H9 (cell line): ENCODE measurements at regions not wholly inside any gene's neighbourhood (a gene's known extent, or its start where the extent isn't known, plus 50 kb on each side); places are given as distances from the start of the nearest gene placed in this dataset.

Experiments
- DNase-seq: peaks from one replicate; pipeline ENCODE4 v3.0.0-alpha.2; 2017
- H2AFZ ChIP-seq: one replicate; pipeline ENCODE4 v1.6.1; 2013; ENCODE audit warnings: mild to moderate bottlenecking, low read length, control low read depth, moderate library complexity
- H2AK5ac ChIP-seq: 2 replicates; pipeline ENCODE4 v1.6.1; 2013; ENCODE audit warnings: low read length, control low read depth, mixed read lengths; ENCODE audit not compliant: insufficient read length
- H2BK120ac ChIP-seq: one replicate; pipeline ENCODE4 v1.6.1; 2013; ENCODE audit warnings: low read depth, mild to moderate bottlenecking, low read length, control low read depth, inconsistent platforms; ENCODE audit not compliant: poor library complexity, severe bottlenecking
- H2BK12ac ChIP-seq: 2 replicates; pipeline ENCODE4 v1.6.1; 2013; ENCODE audit warnings: low read length, control low read depth, mixed read lengths, low read depth; ENCODE audit not compliant: insufficient read length
- H2BK15ac ChIP-seq: 2 replicates; pipeline ENCODE4 v1.6.1; 2013; ENCODE audit warnings: low read depth, low read length, control low read depth
- H2BK20ac ChIP-seq: one replicate; pipeline ENCODE4 v1.6.1; 2013; ENCODE audit warnings: low read depth, mild to moderate bottlenecking, low read length, control low read depth, inconsistent platforms; ENCODE audit not compliant: poor library complexity, severe bottlenecking
- H2BK5ac ChIP-seq: 2 replicates; pipeline ENCODE4 v1.6.1; 2013; ENCODE audit warnings: low read length, control low read depth, mixed read lengths; ENCODE audit not compliant: insufficient read length
- H3K14ac ChIP-seq: 2 replicates; pipeline ENCODE4 v1.6.1; 2013; ENCODE audit warnings: low read length, control low read depth; ENCODE audit not compliant: insufficient read depth
- H3K18ac ChIP-seq: 2 replicates; pipeline ENCODE4 v1.6.1; 2013; ENCODE audit warnings: low read depth, mild to moderate bottlenecking, mixed read lengths, low read length, control low read depth; ENCODE audit not compliant: insufficient read length
- H3K23ac ChIP-seq: 2 replicates; pipeline ENCODE4 v1.6.1; 2013; ENCODE audit warnings: low read length, control low read depth, mixed read lengths, low read depth; ENCODE audit not compliant: insufficient read length
- H3K23me2 ChIP-seq: 2 replicates; pipeline ENCODE4 v1.6.1; 2013; ENCODE audit warnings: low read depth, mild to moderate bottlenecking, mixed read lengths, low read length, control low read depth; ENCODE audit not compliant: insufficient read length, poor library complexity, severe bottlenecking
- H3K27ac ChIP-seq: 2 replicates; pipeline ENCODE4 v1.5.1; 2013; ENCODE audit warnings: low read length, control low read depth, mixed read lengths, low read depth; ENCODE audit not compliant: insufficient read length
- H3K27me3 ChIP-seq: 2 replicates; pipeline ENCODE4 v1.6.1; 2013; ENCODE audit warnings: low read length, control low read depth, inconsistent platforms; ENCODE audit not compliant: insufficient read depth
- H3K4ac ChIP-seq: 2 replicates; pipeline ENCODE4 v1.6.1; 2013; ENCODE audit warnings: low read depth, mild to moderate bottlenecking, control low read depth, inconsistent platforms, low read length, moderate library complexity
- H3K4me1 ChIP-seq: 2 replicates; pipeline ENCODE4 v1.6.1; 2013; ENCODE audit warnings: low read length, control low read depth, inconsistent platforms; ENCODE audit not compliant: insufficient read depth
- H3K4me2 ChIP-seq: 2 replicates; pipeline ENCODE4 v1.6.1; 2013; ENCODE audit warnings: low read length, control low read depth, mixed read lengths; ENCODE audit not compliant: insufficient read length, insufficient read depth
- H3K56ac ChIP-seq: 2 replicates; pipeline ENCODE4 v1.6.1; 2013; ENCODE audit warnings: low read depth, mild to moderate bottlenecking, mixed read lengths, low read length, control low read depth; ENCODE audit not compliant: insufficient read length
- H3K79me1 ChIP-seq: 2 replicates; pipeline ENCODE4 v1.6.1; 2013; ENCODE audit warnings: low read depth, mild to moderate bottlenecking, moderate library complexity, low read length, control low read depth, inconsistent platforms; ENCODE audit not compliant: insufficient read depth, poor library complexity, severe bottlenecking
- H3K79me2 ChIP-seq: 2 replicates; pipeline ENCODE4 v1.6.1; 2013; ENCODE audit warnings: low read length, control low read depth, inconsistent platforms; ENCODE audit not compliant: insufficient read depth
- H3K9ac ChIP-seq: 2 replicates; pipeline ENCODE4 v1.6.1; 2013; ENCODE audit warnings: low read length, control low read depth, mixed read lengths; ENCODE audit not compliant: insufficient read length; ENCODE audit errors: extremely low read depth
- H3K9me3 ChIP-seq: one replicate; pipeline ENCODE4 v1.6.1; 2013; ENCODE audit warnings: low read depth, low read length, inconsistent platforms; ENCODE audit not compliant: control insufficient read depth
- H3T11ph ChIP-seq: one replicate; pipeline ENCODE4 v1.6.1; 2013; ENCODE audit warnings: mild to moderate bottlenecking, low read length, control low read depth, inconsistent platforms
- H4K20me1 ChIP-seq: one replicate; pipeline ENCODE4 v1.6.1; 2013; ENCODE audit not compliant: control insufficient read depth, insufficient read length, insufficient read depth
- H4K5ac ChIP-seq: 2 replicates; pipeline ENCODE4 v1.6.1; 2013; ENCODE audit warnings: low read depth, mild to moderate bottlenecking, mixed read lengths, low read length, control low read depth; ENCODE audit not compliant: insufficient read length
- H4K8ac ChIP-seq: replicated peaks from 2 replicates; pipeline ENCODE4 v1.6.1; 2013; ENCODE audit warnings: low read length, control low read depth, mixed read lengths, low read depth; ENCODE audit not compliant: insufficient read length
- H4K91ac ChIP-seq: 2 replicates; pipeline ENCODE4 v1.6.1; 2013; ENCODE audit warnings: low read depth, mild to moderate bottlenecking, moderate library complexity, mixed read lengths, low read length, control low read depth; ENCODE audit not compliant: insufficient read length
- H3K27ac Mint-ChIP-seq, 3 experiments: 2 replicates in 2 of 3; 3 replicates in 1 of 3; pipeline ENCODE4 v1.8.0; 2020 to 2021; ENCODE audit warnings: mixed read lengths in 3 of 3, mild to moderate bottlenecking in 1 of 3, moderate library complexity in 1 of 3
- H3K27me3 Mint-ChIP-seq: 2 replicates; pipeline ENCODE4 v1.8.0; 2021; ENCODE audit warnings: low read depth, mild to moderate bottlenecking, moderate library complexity, mixed read lengths
- H3K36me3 Mint-ChIP-seq, 3 experiments: 2 replicates in 2 of 3; 3 replicates in 1 of 3; pipeline ENCODE4 v1.8.0; 2020 to 2021; ENCODE audit warnings: low read depth in 3 of 3, mixed read lengths in 3 of 3; ENCODE audit not compliant: insufficient read depth in 1 of 3
- H3K4me1 Mint-ChIP-seq, 2 experiments: 2 replicates each; pipeline ENCODE4 v1.8.0; 2020; ENCODE audit warnings: mixed read lengths in 2 of 2
- H3K4me3 Mint-ChIP-seq, 2 experiments: 2 replicates in 1 of 2; 3 replicates in 1 of 2; pipeline ENCODE4 v1.8.0; 2020 to 2021; ENCODE audit warnings: mild to moderate bottlenecking in 2 of 2, mixed read lengths in 2 of 2, moderate library complexity in 1 of 2
- H3K9me3 Mint-ChIP-seq, 2 experiments: 2 replicates in 1 of 2; 3 replicates in 1 of 2; pipeline ENCODE4 v1.8.0; 2020; ENCODE audit warnings: mild to moderate bottlenecking in 2 of 2, mixed read lengths in 2 of 2, moderate library complexity in 1 of 2
- WGBS: extraction: QIAGEN DNeasy Blood & Tissue Kit; methylation state at CpG from one replicate; pipeline ENCODE4 v1.1.7; 2013; ENCODE audit warnings: missing lambda C conversion rate, low lambda C conversion rate, mixed read lengths; ENCODE audit not compliant: insufficient read length; ENCODE audit errors: extremely low coverage; 5-methylcytosine and 5-hydroxymethylcytosine counted together
- TF ChIP-seq, protein P1 (sequence below): fragments of 200-600 bp; sonication (generic); conservative IDR thresholded peaks from 3 replicates; pipeline ENCODE4 v1.8.0; 2021; ENCODE audit warnings: antibody characterized with exemption, mild to moderate bottlenecking

GRCh38 chr11:27280140-27280539 is 82.9 kb downstream of the CCDC34 start:
- H4K5ac ChIP-seq, result no peak overlapping the region
- H3K27ac Mint-ChIP-seq, result no peak overlapping the region
- no peak overlapping the region for H4K8ac ChIP-seq

More at GRCh38 chr11:27280140-27280539, 82.9 kb downstream of the CCDC34 start:
- H2BK5ac ChIP-seq, result no peak overlapping the region
- no peaks in the 10 kb centered on the region for H3K9me3 ChIP-seq
- H4K91ac ChIP-seq, result no peak overlapping the region
- no peak overlapping the region for H2BK12ac ChIP-seq
- no peaks in the 10 kb centered on the region; the same call in none of the 2 replicates for H3K27me3 Mint-ChIP-seq
- no peaks in the 10 kb centered on the region for H3K36me3 Mint-ChIP-seq
- H4K20me1 ChIP-seq, result no peaks in the 10 kb centered on the region
- H3K9me3 Mint-ChIP-seq, result no peaks in the 10 kb centered on the region
- no peak overlapping the region for H3K4me2 ChIP-seq
- no peak overlapping the region for H3K27ac ChIP-seq
- H2BK120ac ChIP-seq, result no peak overlapping the region
- H3K56ac ChIP-seq, result no peak overlapping the region
- no peaks in the 10 kb centered on the region for H3K79me1 ChIP-seq
- H2BK20ac ChIP-seq, result no peak overlapping the region
- no peak overlapping the region for H3K18ac ChIP-seq
- no peak overlapping the region for H3K23ac ChIP-seq
- WGBS, result no CpG with 5 or more reads among the region's 3 CpGs
- H2BK15ac ChIP-seq, result no peak overlapping the region
- no peak overlapping the region for H3K4ac ChIP-seq
- no peaks in the 10 kb centered on the region for H3K23me2 ChIP-seq
- H3K9ac ChIP-seq, result no peak overlapping the region
- no peak overlapping the region for H3T11ph ChIP-seq
- no peak overlapping the region for H2AFZ ChIP-seq
- no peak overlapping the region for H3K14ac ChIP-seq
- no peak overlapping the region for H3K4me3 Mint-ChIP-seq
- peaks cover 4 to 14% of the 10 kb centered on the region in 2 experiments for H3K4me1 Mint-ChIP-seq
- DNase-seq, result no peak
- TF ChIP-seq, protein P1, sequence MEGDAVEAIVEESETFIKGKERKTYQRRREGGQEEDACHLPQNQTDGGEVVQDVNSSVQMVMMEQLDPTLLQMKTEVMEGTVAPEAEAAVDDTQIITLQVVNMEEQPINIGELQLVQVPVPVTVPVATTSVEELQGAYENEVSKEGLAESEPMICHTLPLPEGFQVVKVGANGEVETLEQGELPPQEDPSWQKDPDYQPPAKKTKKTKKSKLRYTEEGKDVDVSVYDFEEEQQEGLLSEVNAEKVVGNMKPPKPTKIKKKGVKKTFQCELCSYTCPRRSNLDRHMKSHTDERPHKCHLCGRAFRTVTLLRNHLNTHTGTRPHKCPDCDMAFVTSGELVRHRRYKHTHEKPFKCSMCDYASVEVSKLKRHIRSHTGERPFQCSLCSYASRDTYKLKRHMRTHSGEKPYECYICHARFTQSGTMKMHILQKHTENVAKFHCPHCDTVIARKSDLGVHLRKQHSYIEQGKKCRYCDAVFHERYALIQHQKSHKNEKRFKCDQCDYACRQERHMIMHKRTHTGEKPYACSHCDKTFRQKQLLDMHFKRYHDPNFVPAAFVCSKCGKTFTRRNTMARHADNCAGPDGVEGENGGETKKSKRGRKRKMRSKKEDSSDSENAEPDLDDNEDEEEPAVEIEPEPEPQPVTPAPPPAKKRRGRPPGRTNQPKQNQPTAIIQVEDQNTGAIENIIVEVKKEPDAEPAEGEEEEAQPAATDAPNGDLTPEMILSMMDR, result no peak
- H3K79me2 ChIP-seq, result no peaks in the 10 kb centered on the region
- H3K27me3 ChIP-seq, result no peaks in the 10 kb centered on the region
- no peaks in the 10 kb centered on the region for H3K4me1 ChIP-seq
- H2AK5ac ChIP-seq, result no peak overlapping the region
